Osteoblast (primary cell): ENCODE measurements at regions not wholly inside any gene's neighbourhood (a gene's known extent, or its start where the extent isn't known, plus 50 kb on each side); places are given as distances from the start of the nearest gene placed in this dataset.

Source experiments
- DNase-seq: peaks from one replicate; pipeline ENCODE4 v3.0.0; 2011; ENCODE audit warnings: low spot score, mixed read lengths; ENCODE audit not compliant: insufficient read length; ENCODE audit errors: missing footprints
- H2AFZ ChIP-seq: 2 replicates; pipeline ENCODE4 v1.6.0; 2011; ENCODE audit warnings: mild to moderate bottlenecking, low read length
- H3K27ac ChIP-seq: 2 replicates; pipeline ENCODE4 v1.5.1; 2011; ENCODE audit warnings: mild to moderate bottlenecking, low read depth, low read length, moderate library complexity
- H3K27me3 ChIP-seq: 2 replicates; pipeline ENCODE4 v1.6.0; 2012; ENCODE audit warnings: mild to moderate bottlenecking, control low read depth, inconsistent platforms, low read length, moderate library complexity; ENCODE audit not compliant: insufficient read depth
- H3K36me3 ChIP-seq: 2 replicates; pipeline ENCODE4 v1.5.1; 2011; ENCODE audit warnings: mild to moderate bottlenecking, low read length, control low read depth, moderate library complexity; ENCODE audit not compliant: insufficient read depth
- H3K4me1 ChIP-seq: 2 replicates; pipeline ENCODE4 v1.5.1; 2011; ENCODE audit warnings: mild to moderate bottlenecking, low read length, control low read depth, moderate library complexity; ENCODE audit not compliant: insufficient read depth
- H3K4me2 ChIP-seq: 2 replicates; pipeline ENCODE4 v1.6.0; 2011; ENCODE audit warnings: mild to moderate bottlenecking, low read length; ENCODE audit not compliant: insufficient read depth
- H3K4me3 ChIP-seq: fragments of 200-600 bp; sonication (generic); 3 replicates; pipeline ENCODE4 v1.5.1; 2012; ENCODE audit warnings: mild to moderate bottlenecking, low read length, inconsistent platforms; ENCODE audit not compliant: insufficient read depth
- H3K79me2 ChIP-seq: 2 replicates; pipeline ENCODE4 v1.6.0; 2012; ENCODE audit warnings: mild to moderate bottlenecking, low read length, control low read depth, inconsistent platforms; ENCODE audit not compliant: insufficient read depth
- H3K9me3 ChIP-seq: 2 replicates; pipeline ENCODE4 v1.5.1; 2011; ENCODE audit warnings: low read depth, low read length, control low read depth
- H4K20me1 ChIP-seq: 2 replicates; pipeline ENCODE4 v1.6.0; 2012; ENCODE audit warnings: mild to moderate bottlenecking, low read length, control low read depth; ENCODE audit not compliant: insufficient read depth
- TF ChIP-seq, protein P1 (sequence below): IDR thresholded peaks from 2 replicates; pipeline ENCODE4 v1.5.1; 2011; ENCODE audit warnings: mild to moderate bottlenecking, low read depth, low read length, moderate library complexity; ENCODE audit errors: extremely low read depth

DNA sequence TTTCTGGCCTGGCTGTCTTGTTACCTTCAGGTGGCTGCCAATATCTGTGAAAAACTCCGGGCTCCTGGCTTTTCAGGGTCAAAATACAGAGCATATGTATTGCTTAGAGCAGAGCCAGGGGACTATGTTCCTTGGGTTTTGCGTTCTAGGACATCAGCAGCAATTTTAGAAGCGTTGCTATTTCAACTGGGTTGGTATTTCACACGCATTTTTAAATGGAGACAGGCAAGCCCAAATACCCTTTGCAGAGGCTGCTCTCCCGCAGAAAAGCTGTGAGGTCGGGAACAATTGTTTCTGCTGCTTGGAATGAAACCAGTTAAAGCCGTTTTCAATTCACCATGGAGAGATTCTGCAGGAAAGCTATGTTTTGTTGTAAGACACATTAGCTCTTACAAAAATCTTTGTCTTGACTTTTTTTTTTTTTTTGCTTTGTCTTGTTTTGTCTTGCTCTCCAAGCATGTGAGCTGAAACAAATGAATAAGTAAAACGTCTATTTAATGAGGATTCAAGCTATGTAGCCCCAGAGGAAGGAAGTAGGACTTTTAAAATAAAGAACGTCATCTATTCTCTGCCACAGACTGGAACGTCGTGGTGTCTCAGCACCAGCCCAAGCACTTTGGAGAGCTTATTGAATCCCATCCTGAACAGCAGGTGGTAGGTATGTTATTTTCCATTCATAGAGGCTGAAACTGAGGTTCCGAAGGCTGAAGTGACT lies 181.0 kb upstream of the TBX3 start:
- Histone ChIP-seq H3K4me1 (no peaks in the 10 kb centered on the region), H3K4me2 (peak overlapping the region; percentile 1), H3K36me3 (no peaks in the 10 kb centered on the region), H3K9me3 (no peaks in the 10 kb centered on the region), H3K27ac (no peak overlapping the region), H4K20me1 (no peaks in the 10 kb centered on the region), H3K79me2 (no peaks in the 10 kb centered on the region), H3K27me3 (no peaks in the 10 kb centered on the region), H2AFZ (no peak overlapping the region), H3K4me3 (no peak overlapping the region)
- TF ChIP-seq, protein P1, sequence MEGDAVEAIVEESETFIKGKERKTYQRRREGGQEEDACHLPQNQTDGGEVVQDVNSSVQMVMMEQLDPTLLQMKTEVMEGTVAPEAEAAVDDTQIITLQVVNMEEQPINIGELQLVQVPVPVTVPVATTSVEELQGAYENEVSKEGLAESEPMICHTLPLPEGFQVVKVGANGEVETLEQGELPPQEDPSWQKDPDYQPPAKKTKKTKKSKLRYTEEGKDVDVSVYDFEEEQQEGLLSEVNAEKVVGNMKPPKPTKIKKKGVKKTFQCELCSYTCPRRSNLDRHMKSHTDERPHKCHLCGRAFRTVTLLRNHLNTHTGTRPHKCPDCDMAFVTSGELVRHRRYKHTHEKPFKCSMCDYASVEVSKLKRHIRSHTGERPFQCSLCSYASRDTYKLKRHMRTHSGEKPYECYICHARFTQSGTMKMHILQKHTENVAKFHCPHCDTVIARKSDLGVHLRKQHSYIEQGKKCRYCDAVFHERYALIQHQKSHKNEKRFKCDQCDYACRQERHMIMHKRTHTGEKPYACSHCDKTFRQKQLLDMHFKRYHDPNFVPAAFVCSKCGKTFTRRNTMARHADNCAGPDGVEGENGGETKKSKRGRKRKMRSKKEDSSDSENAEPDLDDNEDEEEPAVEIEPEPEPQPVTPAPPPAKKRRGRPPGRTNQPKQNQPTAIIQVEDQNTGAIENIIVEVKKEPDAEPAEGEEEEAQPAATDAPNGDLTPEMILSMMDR: no peak
- DNase-seq: no peak

DNA sequence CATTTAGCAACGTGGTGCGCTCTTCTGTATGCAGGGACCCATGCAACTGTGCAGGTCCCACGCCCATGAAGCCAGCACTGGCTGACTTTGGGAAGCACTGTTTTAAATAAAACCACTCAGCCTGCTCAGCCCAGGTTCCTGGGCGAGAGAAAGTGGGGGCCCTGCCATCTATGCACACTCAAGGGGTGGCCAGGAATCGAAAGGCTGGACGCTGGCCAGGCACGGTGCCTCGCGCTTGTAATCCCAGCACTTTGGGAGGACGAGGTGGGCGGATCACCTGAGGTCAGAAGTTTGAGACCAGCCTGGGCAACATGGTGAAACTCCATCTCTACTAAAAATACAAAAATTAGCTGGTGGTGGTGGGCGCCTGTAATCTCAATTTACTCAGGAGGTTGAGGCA lies 179.9 kb upstream of the TBX3 start:
- no peaks in the 10 kb centered on the region for H3K79me2 ChIP-seq
- H3K27me3 ChIP-seq: no peaks in the 10 kb centered on the region
- H4K20me1 ChIP-seq: no peaks in the 10 kb centered on the region
- no peak overlapping the region for H3K27ac ChIP-seq
- TF ChIP-seq, protein P1: no peak
- H2AFZ ChIP-seq: no peak overlapping the region
- no peak overlapping the region for H3K4me2 ChIP-seq
- no peak overlapping the region for H3K4me3 ChIP-seq
- H3K4me1 ChIP-seq: no peaks in the 10 kb centered on the region
- DNase-seq: no peak
- no peaks in the 10 kb centered on the region for H3K9me3 ChIP-seq
- H3K36me3 ChIP-seq: no peaks in the 10 kb centered on the region

DNA sequence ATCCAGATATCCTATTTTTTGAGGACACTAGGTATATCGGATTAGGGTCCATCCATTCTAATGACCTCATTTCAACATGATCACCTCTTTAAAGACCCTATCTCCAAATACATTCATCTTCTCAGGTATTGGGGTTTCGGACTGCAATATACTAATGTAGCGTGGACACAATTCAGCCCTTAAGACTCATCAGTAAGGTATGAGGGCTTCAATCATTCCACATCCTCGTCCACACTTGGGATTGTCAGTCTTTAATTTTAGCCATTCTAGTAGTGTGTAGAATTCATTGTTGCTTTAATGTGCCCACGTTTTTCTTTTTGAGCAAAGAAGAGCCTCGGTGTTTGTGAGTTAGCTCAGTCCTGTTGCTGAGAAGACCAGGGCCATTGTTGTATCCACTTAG lies 177.0 kb upstream of the TBX3 start:
- TF ChIP-seq, protein P1: no peak
- Histone ChIP-seq H3K27me3 (peaks cover 2% of the 10 kb centered on the region), H4K20me1 (no peaks in the 10 kb centered on the region), H3K4me2 (no peak overlapping the region), H3K4me1 (no peaks in the 10 kb centered on the region), H3K9me3 (no peaks in the 10 kb centered on the region), H3K36me3 (no peaks in the 10 kb centered on the region), H2AFZ (no peak overlapping the region), H3K27ac (no peak overlapping the region), H3K79me2 (no peaks in the 10 kb centered on the region), H3K4me3 (no peak overlapping the region)
- DNase-seq: no peak

DNA sequence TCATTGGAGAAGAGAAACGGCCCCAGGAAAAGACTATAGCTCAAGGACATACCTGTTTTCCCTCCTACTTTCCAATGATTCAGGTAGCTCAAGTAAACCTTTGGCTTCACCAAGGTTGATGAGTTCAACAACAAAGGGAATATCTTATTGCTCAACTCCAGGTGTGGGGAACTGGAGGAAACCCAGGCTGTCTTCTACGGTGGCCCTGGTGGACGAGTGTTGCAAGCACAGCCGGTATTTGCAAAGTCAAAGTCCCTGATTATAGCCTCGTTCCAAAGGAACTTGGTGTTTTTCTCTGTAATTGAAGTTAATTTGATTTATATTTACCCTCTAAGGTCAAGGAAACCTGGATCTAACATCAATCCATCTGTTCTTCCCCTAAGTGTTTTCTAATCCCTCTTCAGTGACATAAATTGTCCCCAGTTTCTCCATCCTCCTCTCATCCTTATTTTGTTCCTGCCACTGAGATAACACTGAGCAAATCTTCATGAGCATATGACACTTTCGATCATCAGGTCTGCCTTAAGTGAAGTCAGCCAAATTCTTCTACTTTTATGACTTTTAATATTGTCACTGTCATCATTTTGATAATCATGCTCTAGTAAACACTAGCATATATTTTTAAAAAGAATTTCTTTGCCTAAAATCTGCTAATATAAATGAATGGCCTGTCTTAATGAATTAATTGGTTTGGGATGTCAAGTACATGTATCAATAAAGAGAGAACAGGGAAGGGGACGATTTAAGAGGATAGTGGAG lies 174.6 kb upstream of the TBX3 start:
- H3K27ac ChIP-seq: no peak overlapping the region
- H3K4me3 ChIP-seq: no peak overlapping the region
- H3K4me1 ChIP-seq: no peaks in the 10 kb centered on the region
- no peaks in the 10 kb centered on the region for H3K79me2 ChIP-seq
- peaks cover 2% of the 10 kb centered on the region for H3K27me3 ChIP-seq
- TF ChIP-seq, protein P1: peak; percentile 23
- no peak for DNase-seq
- H2AFZ ChIP-seq: no peak overlapping the region
- H4K20me1 ChIP-seq: no peaks in the 10 kb centered on the region
- no peaks in the 10 kb centered on the region for H3K36me3 ChIP-seq
- no peak overlapping the region for H3K4me2 ChIP-seq
- H3K9me3 ChIP-seq: no peaks in the 10 kb centered on the region
